Fibroblast of mammary gland (primary cell): ENCODE measurements at regions not wholly inside any gene's neighbourhood (a gene's known extent, or its start where the extent isn't known, plus 50 kb on each side); places are given as distances from the start of the nearest gene placed in this dataset.

Experiments
- DNase-seq: peaks from one replicate; pipeline ENCODE4 v3.0.0-alpha.2; 2010; ENCODE audit warnings: low read depth
- H3K4me3 ChIP-seq: 2 replicates; pipeline ENCODE4 v1.5.1; 2011; ENCODE audit warnings: low read depth, mild to moderate bottlenecking, low read length, moderate library complexity; ENCODE audit not compliant: control insufficient read depth
- CTCF ChIP-seq: conservative IDR thresholded peaks from 2 replicates; pipeline ENCODE4 v1.5.1; 2011; ENCODE audit warnings: low read depth, low read length, inconsistent platforms; ENCODE audit not compliant: control insufficient read depth, insufficient read depth

GRCh38 chr3:147962408-147963164, 553.4 kb downstream of the ZIC1 start:
- no peak for TF ChIP-seq CTCF
- H3K4me3 ChIP-seq: no peak overlapping the region
- DNase-seq: no peak

GRCh38 chr3:147963711-147964110, 554.5 kb downstream of the ZIC1 start:
- no peak overlapping the region for H3K4me3 ChIP-seq
- TF ChIP-seq CTCF: no peak
- peak; percentile 58 for DNase-seq

GRCh38 chr3:147975165-147975564, 566.0 kb downstream of the ZIC1 start:
- no peak for TF ChIP-seq CTCF
- DNase-seq: no peak
- H3K4me3 ChIP-seq: no peak overlapping the region

- no peak for TF ChIP-seq CTCF
- DNase-seq: no peak
- H3K4me3 ChIP-seq: no peak overlapping the region
These were observed 567.8 kb downstream of the ZIC1 start for GRCh38 chr3:147977001-147977400.

- no peak for DNase-seq
- TF ChIP-seq CTCF: no peak
- no peak overlapping the region for H3K4me3 ChIP-seq
These were observed 578.4 kb downstream of the ZIC1 start for GRCh38 chr3:147987549-147987948.

GRCh38 chr3:147989344-147989743, 580.2 kb downstream of the ZIC1 start:
- H3K4me3 ChIP-seq: no peak overlapping the region
- DNase-seq: no peak

More at GRCh38 chr3:147989344-147989743, 580.2 kb downstream of the ZIC1 start:
- TF ChIP-seq CTCF: no peak
